ENCODE measurements at regions not wholly inside any gene's neighbourhood (a gene's known extent, or its start where the extent isn't known, plus 50 kb on each side); places are given as distances from the start of the nearest gene placed in this dataset.

DNA sequence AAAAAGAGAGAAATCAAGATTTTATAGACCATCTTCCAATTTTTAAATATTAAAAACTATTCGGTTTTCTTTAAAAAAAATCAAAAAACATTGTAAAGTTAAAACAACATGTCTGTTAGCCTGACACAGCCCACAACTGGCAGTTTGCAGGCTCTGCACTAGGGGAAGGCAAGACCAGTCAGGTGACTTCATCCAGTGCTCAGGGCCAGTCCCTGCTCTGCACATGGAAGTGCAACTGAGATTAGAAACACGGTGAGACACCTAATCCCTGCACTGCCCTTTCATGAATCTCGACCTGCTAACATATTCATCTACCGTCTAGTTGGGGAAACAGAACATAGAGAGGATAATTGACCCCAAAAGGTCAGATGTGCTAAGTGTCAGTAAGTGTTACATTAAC is 135.2 kb downstream of the BARD1 start:
- TF ChIP-seq EZH2phosphoT487 (IDR thresholded peaks at IDR 0.05; ENCODE audit: borderline replicate concordance, low read length) (no peak), EZH2 (IDR thresholded peaks at IDR 0.05; ENCODE audit: low read length, unreplicated experiment) (no peak)
- TF ChIP-seq, protein P1, sequence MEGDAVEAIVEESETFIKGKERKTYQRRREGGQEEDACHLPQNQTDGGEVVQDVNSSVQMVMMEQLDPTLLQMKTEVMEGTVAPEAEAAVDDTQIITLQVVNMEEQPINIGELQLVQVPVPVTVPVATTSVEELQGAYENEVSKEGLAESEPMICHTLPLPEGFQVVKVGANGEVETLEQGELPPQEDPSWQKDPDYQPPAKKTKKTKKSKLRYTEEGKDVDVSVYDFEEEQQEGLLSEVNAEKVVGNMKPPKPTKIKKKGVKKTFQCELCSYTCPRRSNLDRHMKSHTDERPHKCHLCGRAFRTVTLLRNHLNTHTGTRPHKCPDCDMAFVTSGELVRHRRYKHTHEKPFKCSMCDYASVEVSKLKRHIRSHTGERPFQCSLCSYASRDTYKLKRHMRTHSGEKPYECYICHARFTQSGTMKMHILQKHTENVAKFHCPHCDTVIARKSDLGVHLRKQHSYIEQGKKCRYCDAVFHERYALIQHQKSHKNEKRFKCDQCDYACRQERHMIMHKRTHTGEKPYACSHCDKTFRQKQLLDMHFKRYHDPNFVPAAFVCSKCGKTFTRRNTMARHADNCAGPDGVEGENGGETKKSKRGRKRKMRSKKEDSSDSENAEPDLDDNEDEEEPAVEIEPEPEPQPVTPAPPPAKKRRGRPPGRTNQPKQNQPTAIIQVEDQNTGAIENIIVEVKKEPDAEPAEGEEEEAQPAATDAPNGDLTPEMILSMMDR (conservative IDR thresholded peaks at IDR 0.05; ENCODE audit: low read depth, low read length), result no peak
- H3K27ac ChIP-seq (ENCODE audit: low read length), result no peak overlapping the region
- H3F3A ChIP-seq (ENCODE audit: low read length, unreplicated experiment), result peaks cover 3% of the 10 kb centered on the region
- no peaks in the 10 kb centered on the region for H4K20me1 ChIP-seq (ENCODE audit: low read length)
- no peak overlapping the region for H3K4me2 ChIP-seq (ENCODE audit: low read length)
- no peak overlapping the region for H2AFZ ChIP-seq (ENCODE audit: low read length)
- BruUV-seq (replicated peaks), result no TSS peak
- no peaks in the 10 kb centered on the region for H3K9me3 ChIP-seq (ENCODE audit: low read length)
- no peak for DNase-seq
- intact Hi-C loops (cut with micrococcal nuclease), result no loop called here
- no peaks in the 10 kb centered on the region for H3K36me3 ChIP-seq (ENCODE audit: low read depth, low read length)
- no peak overlapping the region for H3K4me3 ChIP-seq (ENCODE audit: low read length)
- no peak for ATAC-seq
- ChIA-PET CTCF (no interaction called here), POLR2A (ENCODE audit: unreplicated experiment) (no interaction called here)
- no peaks in the 10 kb centered on the region for H3K9me2 ChIP-seq (replicated peaks; ENCODE audit: low read length)
- no peaks in the 10 kb centered on the region for H3K27me3 ChIP-seq (ENCODE audit: low read length)
- no peak overlapping the region for H3K9ac ChIP-seq (ENCODE audit: low read length)
- peaks cover 27% of the 10 kb centered on the region for H3K4me1 ChIP-seq (ENCODE audit: insufficient read depth, low read length)
- H3K79me2 ChIP-seq (ENCODE audit: low read length), result no peaks in the 10 kb centered on the region

DNA sequence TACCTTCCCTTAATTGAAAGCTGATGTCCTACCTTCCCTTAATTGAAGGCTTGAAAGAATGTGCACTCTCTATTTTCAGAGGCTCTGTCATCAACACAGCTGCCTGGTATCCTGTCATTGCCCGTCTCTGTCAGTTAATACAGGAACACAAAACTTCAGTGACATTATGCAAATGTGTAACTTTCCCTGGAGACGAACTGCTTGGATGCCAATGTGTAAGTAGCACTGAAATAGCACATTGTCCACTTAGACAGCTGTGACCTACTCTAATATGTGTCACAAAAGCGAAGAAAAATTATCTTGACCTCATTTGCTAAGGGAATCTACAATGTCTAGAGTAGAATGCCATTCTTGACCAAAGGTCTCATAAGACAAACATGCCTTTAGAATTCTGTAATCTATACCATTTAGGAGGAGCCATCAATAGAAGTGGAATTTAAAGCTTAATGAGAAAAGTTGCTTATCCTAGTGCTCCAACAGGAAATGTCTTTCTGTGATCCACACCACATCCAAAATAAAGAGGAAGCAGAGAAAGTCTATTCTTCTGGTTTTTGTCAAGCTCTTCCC is 138.1 kb downstream of the BARD1 start:
- BruUV-seq (replicated peaks), result no TSS peak
- H4K20me1 ChIP-seq (ENCODE audit: low read length), result no peaks in the 10 kb centered on the region
- CTCF ChIA-PET, result no interaction called here
- no peaks in the 10 kb centered on the region for H3K9me2 ChIP-seq (replicated peaks; ENCODE audit: low read length)
- DNase-seq, result no peak
- POLR2A ChIA-PET (ENCODE audit: unreplicated experiment), result no interaction called here
- intact Hi-C loops (cut with micrococcal nuclease), result no loop called here
- TF ChIP-seq, protein P1 (conservative IDR thresholded peaks at IDR 0.05; ENCODE audit: low read depth, low read length), result no peak
- no peak for TF ChIP-seq EZH2 (IDR thresholded peaks at IDR 0.05; ENCODE audit: low read length, unreplicated experiment)
- TF ChIP-seq EZH2phosphoT487 (IDR thresholded peaks at IDR 0.05; ENCODE audit: borderline replicate concordance, low read length), result no peak
- no peaks in the 10 kb centered on the region for H3K27me3 ChIP-seq (ENCODE audit: low read length)
- no peak overlapping the region for H2AFZ ChIP-seq (ENCODE audit: low read length)
- no peaks in the 10 kb centered on the region for H3K79me2 ChIP-seq (ENCODE audit: low read length)
- H3K36me3 ChIP-seq (ENCODE audit: low read depth, low read length), result no peaks in the 10 kb centered on the region
- no peak overlapping the region for H3K4me2 ChIP-seq (ENCODE audit: low read length)
- no peak for ATAC-seq
- no peak overlapping the region for H3K4me3 ChIP-seq (ENCODE audit: low read length)
- no peak overlapping the region for H3K27ac ChIP-seq (ENCODE audit: low read length)
- H3K4me1 ChIP-seq (ENCODE audit: insufficient read depth, low read length), result peaks cover 13% of the 10 kb centered on the region
- no peak overlapping the region for H3K9ac ChIP-seq (ENCODE audit: low read length)
- no peaks in the 10 kb centered on the region for H3F3A ChIP-seq (ENCODE audit: low read length, unreplicated experiment)
- no peaks in the 10 kb centered on the region for H3K9me3 ChIP-seq (ENCODE audit: low read length)

DNA sequence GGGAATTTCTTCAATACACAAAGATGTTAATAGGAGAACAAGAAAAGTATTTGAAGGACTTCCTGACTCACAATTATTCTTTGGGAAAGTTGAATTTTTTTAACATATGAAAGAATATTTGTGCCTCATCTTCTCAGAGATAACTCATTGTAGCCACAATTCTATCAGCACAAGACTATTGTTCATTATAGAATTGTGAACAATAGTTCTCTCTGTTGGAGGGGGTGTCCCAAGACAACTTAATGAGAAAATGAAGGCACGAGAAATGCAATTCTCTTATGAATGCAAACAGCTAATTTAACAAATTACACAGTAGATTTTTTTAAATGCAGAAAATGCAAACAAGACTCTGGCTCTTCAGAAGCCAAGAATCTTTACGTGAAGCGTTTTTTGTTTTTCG is 157.0 kb downstream of the BARD1 start:
- no peaks in the 10 kb centered on the region for H3K36me3 ChIP-seq (ENCODE audit: low read depth, low read length)
- DNase-seq (no peak), ATAC-seq (no peak)
- H3K4me3 ChIP-seq (ENCODE audit: low read length), result no peak overlapping the region
- no peak for TF ChIP-seq EZH2 (IDR thresholded peaks at IDR 0.05; ENCODE audit: low read length, unreplicated experiment)
- no peak for TF ChIP-seq EZH2phosphoT487 (IDR thresholded peaks at IDR 0.05; ENCODE audit: borderline replicate concordance, low read length)
- TF ChIP-seq, protein P1 (conservative IDR thresholded peaks at IDR 0.05; ENCODE audit: low read depth, low read length), result no peak
- H3K4me1 ChIP-seq (ENCODE audit: insufficient read depth, low read length), result no peaks in the 10 kb centered on the region
- intact Hi-C loops (cut with micrococcal nuclease), result no loop called here
- no peak overlapping the region for H3K4me2 ChIP-seq (ENCODE audit: low read length)
- H3K9me2 ChIP-seq (replicated peaks; ENCODE audit: low read length), result no peaks in the 10 kb centered on the region
- H3K79me2 ChIP-seq (ENCODE audit: low read length), result no peaks in the 10 kb centered on the region
- no TSS peak for BruUV-seq (replicated peaks)
- no peak overlapping the region for H3K9ac ChIP-seq (ENCODE audit: low read length)
- no peaks in the 10 kb centered on the region for H3K27me3 ChIP-seq (ENCODE audit: low read length)
- H3K9me3 ChIP-seq (ENCODE audit: low read length), result no peaks in the 10 kb centered on the region
- H3K27ac ChIP-seq (ENCODE audit: low read length), result no peak overlapping the region
- no peak overlapping the region for H2AFZ ChIP-seq (ENCODE audit: low read length)
- ChIA-PET POLR2A (ENCODE audit: unreplicated experiment) (no interaction called here), CTCF (no interaction called here)
- H4K20me1 ChIP-seq (ENCODE audit: low read length), result no peaks in the 10 kb centered on the region
- no peaks in the 10 kb centered on the region for H3F3A ChIP-seq (ENCODE audit: low read length, unreplicated experiment)

Measured in PC-3 (cell line).